ENCODE measurements at regions not wholly inside any gene's neighbourhood (a gene's known extent, or its start where the extent isn't known, plus 50 kb on each side); places are given as distances from the start of the nearest gene placed in this dataset.

DNA sequence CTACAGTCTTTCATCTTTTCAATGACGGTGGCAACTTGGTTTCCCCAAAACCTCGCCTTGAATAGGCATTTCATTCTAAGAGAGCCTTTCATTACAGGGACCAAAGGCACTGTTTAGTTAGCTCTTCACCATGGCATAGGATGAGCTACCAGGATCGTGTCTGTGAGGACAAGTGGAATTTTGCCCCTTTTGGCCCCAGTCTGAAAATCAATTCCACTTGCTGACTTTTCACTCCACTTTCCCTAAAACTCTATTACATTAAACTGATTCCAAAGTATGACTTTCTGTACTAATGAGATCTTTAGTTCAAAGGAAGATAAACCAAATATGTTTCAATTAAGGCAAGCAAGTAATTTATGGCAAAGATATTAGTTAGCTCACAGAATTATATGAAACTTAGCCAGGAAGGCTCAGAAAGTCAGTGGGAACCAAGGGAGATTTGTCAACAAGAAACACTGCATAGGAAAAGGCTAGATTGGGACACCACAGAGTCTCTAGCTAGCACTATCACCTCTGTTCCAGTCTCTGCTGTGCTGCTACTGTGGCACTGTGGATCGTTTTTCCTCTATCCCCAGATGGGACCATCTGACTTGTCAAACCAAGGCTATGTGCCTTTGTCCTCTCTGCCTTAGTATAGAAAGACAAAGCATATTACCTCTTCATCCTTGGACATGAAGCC lies 145.6 kb downstream of the SLC7A11 start:
- DNase-seq (ENCODE audit: low read depth, low spot score) = no peak
- no peak overlapping the region for H3K4me3 ChIP-seq (ENCODE audit: low read depth, low read length)
- ChIA-PET POLR2A (no interaction called here), CTCF (interaction anchor here (8.4 kb wide), 1 partner anchor 60 kb away, joined by 47 read pairs; no protein-coding TSS in a partner anchor)
- TF ChIP-seq, protein P1, sequence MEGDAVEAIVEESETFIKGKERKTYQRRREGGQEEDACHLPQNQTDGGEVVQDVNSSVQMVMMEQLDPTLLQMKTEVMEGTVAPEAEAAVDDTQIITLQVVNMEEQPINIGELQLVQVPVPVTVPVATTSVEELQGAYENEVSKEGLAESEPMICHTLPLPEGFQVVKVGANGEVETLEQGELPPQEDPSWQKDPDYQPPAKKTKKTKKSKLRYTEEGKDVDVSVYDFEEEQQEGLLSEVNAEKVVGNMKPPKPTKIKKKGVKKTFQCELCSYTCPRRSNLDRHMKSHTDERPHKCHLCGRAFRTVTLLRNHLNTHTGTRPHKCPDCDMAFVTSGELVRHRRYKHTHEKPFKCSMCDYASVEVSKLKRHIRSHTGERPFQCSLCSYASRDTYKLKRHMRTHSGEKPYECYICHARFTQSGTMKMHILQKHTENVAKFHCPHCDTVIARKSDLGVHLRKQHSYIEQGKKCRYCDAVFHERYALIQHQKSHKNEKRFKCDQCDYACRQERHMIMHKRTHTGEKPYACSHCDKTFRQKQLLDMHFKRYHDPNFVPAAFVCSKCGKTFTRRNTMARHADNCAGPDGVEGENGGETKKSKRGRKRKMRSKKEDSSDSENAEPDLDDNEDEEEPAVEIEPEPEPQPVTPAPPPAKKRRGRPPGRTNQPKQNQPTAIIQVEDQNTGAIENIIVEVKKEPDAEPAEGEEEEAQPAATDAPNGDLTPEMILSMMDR (IDR thresholded peaks at IDR 0.05; ENCODE audit: insufficient read depth, low read length, missing control alignments) = no peak

GRCh38 chr4:138095378-138095777 lies 146.8 kb downstream of the SLC7A11 start:
- TF ChIP-seq, protein P1 (IDR thresholded peaks at IDR 0.05; ENCODE audit: insufficient read depth, low read length, missing control alignments) = no peak
- CTCF ChIA-PET = interaction anchor here (8.4 kb wide), 1 partner anchor 59 kb away, joined by 47 read pairs; no protein-coding TSS in a partner anchor
- POLR2A ChIA-PET = no interaction called here
- DNase-seq (ENCODE audit: low read depth, low spot score) = no peak
- H3K4me3 ChIP-seq (ENCODE audit: low read depth, low read length) = no peak overlapping the region

DNA sequence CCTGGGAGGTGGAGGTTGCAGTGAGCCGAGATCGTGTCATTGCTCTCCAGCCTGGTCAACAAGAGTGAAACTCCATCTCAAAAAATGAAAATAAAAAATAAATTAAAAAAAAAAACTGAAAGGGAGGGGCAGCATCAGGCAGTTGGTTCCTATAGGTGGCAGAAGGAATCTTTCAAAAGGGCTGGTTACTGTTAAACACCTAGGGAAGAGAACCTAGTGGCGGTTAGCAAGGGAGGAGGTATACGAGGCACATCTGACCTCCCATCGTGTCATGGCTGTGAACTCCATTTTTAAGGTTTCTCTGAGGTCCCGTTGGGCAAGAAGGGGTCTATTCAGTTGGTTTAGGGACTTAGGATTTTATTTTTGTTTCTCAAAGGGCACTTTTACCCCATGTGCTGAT lies 150.1 kb downstream of the SLC7A11 start:
- DNase-seq (ENCODE audit: low read depth, low spot score) = no peak
- TF ChIP-seq, protein P1 (IDR thresholded peaks at IDR 0.05; ENCODE audit: insufficient read depth, low read length, missing control alignments) = no peak
- POLR2A ChIA-PET = no interaction called here
- CTCF ChIA-PET = interaction anchor here (1.2 to 7.7 kb wide), 5 partner anchors 8 to 779 kb away, joined by 3 to 235 read pairs (median 38); no protein-coding TSS in a partner anchor
- no peak overlapping the region for H3K4me3 ChIP-seq (ENCODE audit: low read depth, low read length)

DNA sequence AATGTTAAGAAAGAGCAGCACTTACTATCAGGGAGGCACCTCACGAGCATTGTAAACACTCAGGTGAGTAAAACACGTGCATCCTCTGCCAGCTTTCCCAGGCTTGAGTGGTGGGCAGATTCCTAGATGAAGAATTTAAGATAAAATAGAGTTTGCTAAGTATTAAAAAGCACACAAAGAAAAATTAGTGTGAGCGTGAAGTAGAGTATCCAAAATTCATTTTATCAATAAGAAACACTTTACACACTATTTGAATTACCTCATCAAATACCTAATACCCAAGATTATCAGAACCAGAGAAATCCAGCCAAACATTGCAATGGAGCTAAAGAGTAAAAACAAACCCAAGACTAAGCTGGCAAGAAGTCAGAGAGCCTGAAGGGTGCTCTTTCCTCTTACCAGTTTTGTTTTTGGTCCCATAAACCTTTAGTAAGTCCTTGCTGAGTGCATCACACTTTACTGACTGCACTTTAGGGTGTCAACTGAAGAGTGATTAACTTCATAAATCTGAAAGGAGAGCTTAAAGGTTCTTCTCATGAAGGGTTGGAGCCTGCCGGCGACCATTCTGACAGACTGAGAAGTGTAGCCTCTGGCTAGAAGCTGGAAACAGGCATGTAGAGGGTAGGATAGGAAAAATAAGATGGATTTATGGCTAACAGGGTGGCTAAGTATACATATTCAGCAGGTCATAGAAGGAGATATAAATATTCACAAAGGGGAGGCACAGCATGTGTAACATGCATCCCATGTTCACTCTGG lies 151.1 kb downstream of the SLC7A11 start:
- TF ChIP-seq, protein P1 (IDR thresholded peaks at IDR 0.05; ENCODE audit: insufficient read depth, low read length, missing control alignments) = no peak
- CTCF ChIA-PET = interaction anchor here (0.6 to 7.7 kb wide), 53 partner anchors 9 to 970 kb away, joined by 3 to 235 read pairs (median 5); no protein-coding TSS in a partner anchor
- no peak overlapping the region for H3K4me3 ChIP-seq (ENCODE audit: low read depth, low read length)
- POLR2A ChIA-PET = interaction anchor here (0.7 kb wide), 1 partner anchor 56 kb away, joined by 3 read pairs; no protein-coding TSS in a partner anchor
- no peak for DNase-seq (ENCODE audit: low read depth, low spot score)

- POLR2A ChIA-PET = interaction anchor here (0.7 kb wide), 2 partner anchors 37 to 55 kb away, joined by 3 read pairs; no protein-coding TSS in a partner anchor
- peak overlapping the region; percentile 38 for H3K4me3 ChIP-seq (ENCODE audit: low read depth, low read length)
- CTCF ChIA-PET = interaction anchor here (0.6 to 7.7 kb wide), 61 partner anchors 10 to 969 kb away, joined by 3 to 235 read pairs (median 4); no protein-coding TSS in a partner anchor
- no peak for DNase-seq (ENCODE audit: low read depth, low spot score)
- TF ChIP-seq, protein P1 (IDR thresholded peaks at IDR 0.05; ENCODE audit: insufficient read depth, low read length, missing control alignments) = peak; percentile 45
Observed at GRCh38 chr4:138090150-138090917, 151.8 kb downstream of the SLC7A11 start.
